DOHH2 (cell line): ENCODE measurements at regions not wholly inside any gene's neighbourhood (a gene's known extent, or its start where the extent isn't known, plus 50 kb on each side); places are given as distances from the start of the nearest gene placed in this dataset.

Experiments
- CTCF ChIP-seq: fragments of 200-600 bp; sonication (generic); IDR thresholded peaks from one replicate; pipeline ENCODE4 v1.5.1; 2014; ENCODE audit warnings: antibody characterized with exemption, mild to moderate bottlenecking, low read depth, low read length; ENCODE audit not compliant: poor library complexity, severe bottlenecking
- EZH2phosphoT487 ChIP-seq: fragments of 200-600 bp; sonication (generic); IDR thresholded peaks from 2 replicates; pipeline ENCODE4 v1.6.1; 2017; ENCODE audit warnings: borderline replicate concordance, mild to moderate bottlenecking, antibody characterized with exemption, low read length, moderate library complexity, mixed read lengths

GRCh38 chr21:33123374-33124123 lies 53.6 kb downstream of the OLIG1 start:
- no peak for TF ChIP-seq CTCF
- TF ChIP-seq EZH2phosphoT487, result no peak
